IMR-90 (cell line): ENCODE measurements at regions not wholly inside any gene's neighbourhood (a gene's known extent, or its start where the extent isn't known, plus 50 kb on each side); places are given as distances from the start of the nearest gene placed in this dataset.

Experiments
- ATAC-seq: fragments of 200-7000 bp; cut with Tn5 transposase; 2 replicates; pipeline ENCODE4 v1.9.1; 2020; ENCODE audit warnings: low read depth, mild to moderate bottlenecking, moderate library complexity
- BruUV-seq: library from RNA; stranded (reverse); fragments of 400-500 nt; replicated peaks from 2 replicates; lab custom pipeline; 2021; lab: Mats Ljungman, UMichigan
- CTCF ChIA-PET: fragments of 300-600 bp; formaldehyde crosslinking; extraction: SDS; loops from one replicate; lab custom pipeline; 2021; ENCODE audit warnings: antibody characterized with exemption; lab: Yijun Ruan, JAX
- POLR2A ChIA-PET: fragments of 300-600 bp; sonication (Branson Sonifier 250); formaldehyde crosslinking; loops from one replicate; lab custom pipeline; 2022; ENCODE audit warnings: antibody characterized with exemption; ENCODE audit not compliant: unreplicated experiment; lab: Charles Lee
- DNase-seq: peaks from one replicate; pipeline ENCODE4 v3.0.0; 2013
- H2AFZ ChIP-seq: replicated peaks from 2 replicates; pipeline ENCODE3; 2013; ENCODE audit warnings: low read length, mild to moderate bottlenecking; ENCODE audit not compliant: poor library complexity
- H2AK5ac ChIP-seq: 2 replicates; pipeline ENCODE4 v1.6.1; 2013; ENCODE audit warnings: low read depth, low read length, inconsistent platforms
- H2AK9ac ChIP-seq: replicated peaks from 2 replicates; pipeline ENCODE3; 2013; ENCODE audit warnings: mild to moderate bottlenecking, low read depth, low read length, moderate library complexity; ENCODE audit not compliant: poor library complexity
- H2BK120ac ChIP-seq: 2 replicates; pipeline ENCODE4 v1.6.1; 2013; ENCODE audit warnings: low read depth, low read length, inconsistent platforms
- H2BK15ac ChIP-seq: 3 replicates; pipeline ENCODE4 v1.6.1; 2013; ENCODE audit warnings: low read depth, low read length, inconsistent platforms
- H2BK20ac ChIP-seq: 2 replicates; pipeline ENCODE4 v1.6.1; 2013; ENCODE audit warnings: low read depth, mild to moderate bottlenecking, inconsistent platforms, low read length, moderate library complexity
- H2BK5ac ChIP-seq: 2 replicates; pipeline ENCODE4 v1.6.1; 2013; ENCODE audit warnings: mild to moderate bottlenecking, low read depth, low read length, inconsistent platforms; ENCODE audit not compliant: poor library complexity, severe bottlenecking
- H3K14ac ChIP-seq: replicated peaks from 2 replicates; pipeline ENCODE4 v1.6.1; 2013; ENCODE audit warnings: low read depth, low read length, inconsistent platforms
- H3K18ac ChIP-seq: 2 replicates; pipeline ENCODE4 v1.6.1; 2013; ENCODE audit warnings: low read depth, low read length, control low read depth
- H3K23ac ChIP-seq: 2 replicates; pipeline ENCODE4 v1.6.1; 2013; ENCODE audit warnings: low read depth, low read length, inconsistent platforms
- H3K27ac ChIP-seq: 2 replicates; pipeline ENCODE4 v1.5.1; 2013; ENCODE audit warnings: mild to moderate bottlenecking, control low read depth, low read length; ENCODE audit not compliant: insufficient read depth
- H3K27me3 ChIP-seq: 2 replicates; pipeline ENCODE4 v1.6.1; 2013; ENCODE audit warnings: low read length; ENCODE audit not compliant: control insufficient read depth, insufficient read depth
- H3K36me3 ChIP-seq: 2 replicates; pipeline ENCODE4 v1.6.1; 2013; ENCODE audit warnings: low read length, mixed read lengths; ENCODE audit not compliant: control insufficient read depth, insufficient read depth
- H3K4ac ChIP-seq: 2 replicates; pipeline ENCODE4 v1.6.1; 2013; ENCODE audit warnings: low read depth, low read length, inconsistent platforms
- H3K4me1 ChIP-seq: 2 replicates; pipeline ENCODE4 v1.6.1; 2013; ENCODE audit warnings: low read length, mixed read lengths; ENCODE audit not compliant: control insufficient read depth, insufficient read depth
- H3K4me2 ChIP-seq: 2 replicates; pipeline ENCODE4 v1.6.1; 2013; ENCODE audit warnings: low read depth, mild to moderate bottlenecking, control low read depth, low read length, moderate library complexity
- H3K4me3 ChIP-seq: 2 replicates; pipeline ENCODE4 v1.5.1; 2013; ENCODE audit warnings: low read depth, mild to moderate bottlenecking, control low read depth, low read length, moderate library complexity; ENCODE audit not compliant: insufficient read depth
- H3K56ac ChIP-seq: 2 replicates; pipeline ENCODE4 v1.6.1; 2013; ENCODE audit warnings: low read length, inconsistent platforms; ENCODE audit not compliant: insufficient read depth; ENCODE audit errors: extremely low read depth
- H3K79me1 ChIP-seq, 2 experiments: 2 replicates each; pipeline ENCODE4 v1.6.1; 2013; ENCODE audit warnings: low read length in 2 of 2, inconsistent platforms in 1 of 2, low read depth in 1 of 2
- H3K9ac ChIP-seq: 2 replicates; pipeline ENCODE4 v1.6.1; 2013; ENCODE audit warnings: low read depth, low read length, control low read depth
- H3K9me1 ChIP-seq: 2 replicates; pipeline ENCODE4 v1.6.1; 2013; ENCODE audit warnings: low read length, inconsistent platforms; ENCODE audit not compliant: insufficient read depth
- H3K9me3 ChIP-seq: 2 replicates; pipeline ENCODE4 v1.6.1; 2013; ENCODE audit warnings: low read length; ENCODE audit not compliant: control insufficient read depth, insufficient read depth
- H4K20me1 ChIP-seq: 2 replicates; pipeline ENCODE4 v1.6.1; 2013; ENCODE audit warnings: low read length, inconsistent platforms; ENCODE audit not compliant: insufficient read depth
- H4K5ac ChIP-seq: 2 replicates; pipeline ENCODE4 v1.6.1; 2013; ENCODE audit warnings: mild to moderate bottlenecking, low read depth, low read length, control low read depth
- H4K8ac ChIP-seq, 2 experiments: 2 replicates each; pipeline ENCODE4 v1.6.1; 2013; ENCODE audit warnings: low read depth in 2 of 2, low read length in 2 of 2, control low read depth in 1 of 2, inconsistent platforms in 1 of 2
- H4K91ac ChIP-seq: 2 replicates; pipeline ENCODE4 v1.6.1; 2013; ENCODE audit warnings: low read depth, low read length, inconsistent platforms; ENCODE audit not compliant: insufficient read depth
- BHLHE40 ChIP-seq: fragments of 150-350 bp; IDR thresholded peaks from 2 replicates; pipeline ENCODE4 v1.6.1; 2016; ENCODE audit warnings: mild to moderate bottlenecking, low read depth, low read length
- CEBPB ChIP-seq: IDR thresholded peaks from 2 replicates; pipeline ENCODE4 v1.6.1; 2012; ENCODE audit warnings: low read depth, low read length, improper control_type of control experiment
- CHD1 ChIP-seq: IDR thresholded peaks from 2 replicates; pipeline ENCODE4 v1.6.1; 2012; ENCODE audit warnings: low read depth, low read length, improper control_type of control experiment
- CTCF ChIP-seq: conservative IDR thresholded peaks from 2 replicates; pipeline ENCODE4 v1.5.1; 2012; ENCODE audit warnings: mild to moderate bottlenecking, low read depth, low read length, improper control_type of control experiment
- ELK1 ChIP-seq: fragments of 150-350 bp; IDR thresholded peaks from 2 replicates; pipeline ENCODE4 v1.6.1; 2016; ENCODE audit warnings: low read depth, mild to moderate bottlenecking, low read length, moderate library complexity, borderline replicate concordance
- FOS ChIP-seq: fragments of 150-350 bp; IDR thresholded peaks from 2 replicates; pipeline ENCODE4 v1.6.1; 2016; ENCODE audit warnings: low read depth, low read length
- MAFK ChIP-seq: IDR thresholded peaks from 2 replicates; pipeline ENCODE4 v1.6.1; 2012; ENCODE audit warnings: low read depth, low read length, improper control_type of control experiment
- MAZ ChIP-seq: IDR thresholded peaks from 2 replicates; pipeline ENCODE4 v1.6.1; 2012; ENCODE audit warnings: low read depth, mild to moderate bottlenecking, low read length, improper control_type of control experiment, moderate library complexity, borderline replicate concordance
- MXI1 ChIP-seq: IDR thresholded peaks from 2 replicates; pipeline ENCODE4 v1.6.1; 2012; ENCODE audit warnings: low read depth, mild to moderate bottlenecking, low read length, moderate library complexity, borderline replicate concordance
- NFE2L2 ChIP-seq: fragments of 150-350 bp; IDR thresholded peaks from 2 replicates; pipeline ENCODE4 v1.6.1; 2016; ENCODE audit warnings: low read depth, mild to moderate bottlenecking, low read length
- POLR2A ChIP-seq: IDR thresholded peaks from 2 replicates; pipeline ENCODE4 v1.6.1; 2012; ENCODE audit warnings: mild to moderate bottlenecking, low read depth, low read length
- RAD21 ChIP-seq: IDR thresholded peaks from 2 replicates; pipeline ENCODE4 v1.6.1; 2012; ENCODE audit warnings: low read length, improper control_type of control experiment
- RCOR1 ChIP-seq: IDR thresholded peaks from 2 replicates; pipeline ENCODE4 v1.6.1; 2012; ENCODE audit warnings: mild to moderate bottlenecking, low read length, improper control_type of control experiment; ENCODE audit not compliant: insufficient replicate concordance
- RFX5 ChIP-seq: IDR thresholded peaks from 2 replicates; pipeline ENCODE4 v1.8.0; 2012; ENCODE audit warnings: low read depth, mild to moderate bottlenecking, low read length, moderate library complexity
- SMC3 ChIP-seq: fragments of 150-350 bp; IDR thresholded peaks from 2 replicates; pipeline ENCODE4 v1.6.1; 2016; ENCODE audit warnings: low read depth, mild to moderate bottlenecking, antibody characterized with exemption, low read length, moderate library complexity
- USF2 ChIP-seq: fragments of 150-350 bp; IDR thresholded peaks from 2 replicates; pipeline ENCODE4 v1.6.1; 2017; ENCODE audit warnings: mild to moderate bottlenecking, antibody characterized with exemption, low read length, low read depth
- WGBS, 2 experiments: methylation state at CpG; one replicate each; pipeline versions ENCODE4 v1.1.5 to v1.1.7; 2013; ENCODE audit warnings: missing lambda C conversion rate in 2 of 2; ENCODE audit not compliant: insufficient read length in 1 of 2; ENCODE audit errors: extremely low coverage in 2 of 2; 5-methylcytosine and 5-hydroxymethylcytosine counted together
- dilution Hi-C: fragments of 300-500 bp; cut with HindIII; formaldehyde crosslinking; loops from one replicate; pipeline ENCODE4 v1.14.3; 2018; ENCODE audit warnings: low sequenced_read_pairs; ENCODE audit not compliant: unreplicated experiment
- in situ Hi-C: fragments of 300-500 bp; cut with MboI; formaldehyde crosslinking; loops from 3 replicates; pipeline ENCODE4 v1.14.3; 2019; ENCODE audit warnings: low sequenced_read_pairs, inconsistent platforms, mixed read lengths
- intact Hi-C: fragments of 100-400 bp; cut with micrococcal nuclease; formaldehyde crosslinking; loops from 2 replicates; pipeline ENCODE4 v1.10.0; 2022

- Histone ChIP-seq H2AK9ac (no peak overlapping the region), H3K27ac (no peak overlapping the region), H4K91ac (no peak overlapping the region), H4K5ac (no peak overlapping the region), H3K9me1 (no peaks in the 10 kb centered on the region), H3K4me2 (no peak overlapping the region), H3K14ac (no peak overlapping the region), H3K18ac (no peak overlapping the region), H3K27me3 (no peaks in the 10 kb centered on the region), H4K8ac (no peak overlapping the region), H2BK120ac (no peak overlapping the region), H3K79me1 (no peaks in the 10 kb centered on the region), H3K56ac (no peak overlapping the region), H3K4me3 (no peak overlapping the region), H3K36me3 (no peaks in the 10 kb centered on the region), H2BK15ac (no peak overlapping the region), H2AK5ac (no peak overlapping the region), H2AFZ (no peak overlapping the region), H3K9ac (no peak overlapping the region), H3K9me3 (peaks cover 2% of the 10 kb centered on the region), H4K20me1 (no peaks in the 10 kb centered on the region), H3K4me1 (no peaks in the 10 kb centered on the region), H3K23ac (no peak overlapping the region), H3K4ac (no peak overlapping the region), H2BK5ac (no peak overlapping the region), H2BK20ac (no peak overlapping the region)
- no peak for TF ChIP-seq USF2
- no peak for TF ChIP-seq CEBPB
- TF ChIP-seq ELK1, result no peak
- no peak for TF ChIP-seq RFX5
- TF ChIP-seq RCOR1, result no peak
- no peak for TF ChIP-seq MAZ
- no peak for TF ChIP-seq CTCF
- no peak for TF ChIP-seq MAFK
- no peak for TF ChIP-seq FOS
- no peak for TF ChIP-seq BHLHE40
- no peak for TF ChIP-seq POLR2A
- TF ChIP-seq SMC3, result no peak
- no peak for TF ChIP-seq NFE2L2
- TF ChIP-seq CHD1, result no peak
- TF ChIP-seq MXI1, result no peak
- TF ChIP-seq RAD21, result no peak
- dilution Hi-C loops, result no loop called here
- BruUV-seq, result no TSS peak
- WGBS, 2 experiments, result no CpG with 5 or more reads among the region's 3 CpGs
- ChIA-PET POLR2A (no interaction called here), CTCF (no interaction called here)
- intact Hi-C loops, result no loop called here
- no peak for ATAC-seq
- DNase-seq, result no peak
- in situ Hi-C loops, result no loop called here
These were observed 586.9 kb upstream of the KLHL1 start for GRCh38 chr13:70694996-70695715.
